ENCODE measurements at regions not wholly inside any gene's neighbourhood (a gene's known extent, or its start where the extent isn't known, plus 50 kb on each side); places are given as distances from the start of the nearest gene placed in this dataset.

- TF ChIP-seq CTCF (IDR thresholded peaks at IDR 0.05): no peak
- TF ChIP-seq POLR2A (IDR thresholded peaks at IDR 0.05): no peak
- no peak for TF ChIP-seq POLR2AphosphoS5 (IDR thresholded peaks at IDR 0.05)
Observed at GRCh38 chr6:166713434-166714186, 86.6 kb upstream of the RPS6KA2 start.
